Heart right ventricle (tissue), 16 donors: ENCODE measurements at regions not wholly inside any gene's neighbourhood (a gene's known extent, or its start where the extent isn't known, plus 50 kb on each side); places are given as distances from the start of the nearest gene placed in this dataset.

Experiments
- ATAC-seq, 8 donors: fragments of 200-7000 bp; cut with Tn5 transposase; one replicate each; pipeline ENCODE4 v1.9.1; 2020; ENCODE audit warnings: mild to moderate bottlenecking in 8 of 8, moderate library complexity in 8 of 8, moderate number of reproducible peaks in 1 of 8
- DNase-seq, 2 donors: peaks; one replicate each; pipeline ENCODE4 v3.0.0-alpha.2; 2020
- H3K27ac ChIP-seq, 10 donors: fragments of 200-600 bp; sonication (generic) in 2 of 10; one replicate each; pipeline versions ENCODE4 v1.5.0 to v1.8.0; 2020 to 2022; ENCODE audit warnings: mild to moderate bottlenecking in 3 of 10
- H3K27me3 ChIP-seq, 7 donors: fragments of 200-600 bp; one replicate each; pipeline ENCODE4 v1.8.0; 2021 to 2022; ENCODE audit warnings: mild to moderate bottlenecking in 2 of 7
- H3K36me3 ChIP-seq, 9 donors: fragments of 200-600 bp; sonication (generic) in 1 of 9; one replicate each; pipeline versions ENCODE4 v1.5.0 to v1.8.0; 2020 to 2022; ENCODE audit warnings: mild to moderate bottlenecking in 2 of 9
- H3K4me1 ChIP-seq, 9 donors: fragments of 200-600 bp; sonication (generic) in 1 of 9; one replicate each; pipeline versions ENCODE4 v1.5.0 to v1.8.0; 2020 to 2022; ENCODE audit warnings: mild to moderate bottlenecking in 4 of 9
- H3K4me3 ChIP-seq, 10 donors: fragments of 200-600 bp; sonication (generic) in 2 of 10; one replicate each; pipeline versions ENCODE4 v1.5.0 to v1.8.0; 2020 to 2022; ENCODE audit warnings: mild to moderate bottlenecking in 7 of 10, moderate library complexity in 2 of 10
- H3K9me3 ChIP-seq, 11 donors: fragments of 200-600 bp in 10 of 11; sonication (generic) in 2 of 11; one replicate each; pipeline versions ENCODE4 v1.5.0 to v1.8.0; 2013 to 2022; ENCODE audit warnings: mild to moderate bottlenecking in 2 of 11, control low read depth in 1 of 11, moderate library complexity in 1 of 11
- CTCF ChIP-seq, 9 donors: fragments of 200-600 bp; sonication (generic) in 2 of 9; IDR thresholded peaks; one replicate each; pipeline versions ENCODE4 v1.5.0 to v1.8.0; 2021 to 2022; ENCODE audit warnings: antibody characterized with exemption in 9 of 9, mild to moderate bottlenecking in 5 of 9, moderate library complexity in 1 of 9
- WGBS, 2 donors: extraction: QIAGEN DNeasy Blood & Tissue Kit; methylation state at CpG; one replicate each; pipeline ENCODE4 v1.1.7; 2013; ENCODE audit warnings: inconsistent platforms in 1 of 2; 5-methylcytosine and 5-hydroxymethylcytosine counted together
- intact Hi-C, 10 donors: fragments of 100-400 bp; cut with DNase I; formaldehyde crosslinking; loops; one replicate each; pipeline versions ENCODE4 v1.11.1 to v1.14.2; 2022
- donor health status: Arrhythmogenic right ventricular cardiomyopathy.
- donor health status: ischemic (EF 13 %, LVEDD 7.1; RV severe dilation, severe dysfunction).
- donor health status: healthy with polysubstance abuse.
- donor health status: DM: no; HTN: yes; CAD: no.
- donor health status: DM: no; HTN: no; CAD: no.
- donor health status: ischemic (EF 25% LVEDD 6.9; RV normal size, moderate dysfunction).
- donor health status: ischemic (EF 25% LVEDD 5.7; RV mildly dilated, moderate dysfunction).
- donor health status: healthy.
- donor health status: DM: yes; HTN: yes; CAD: no.
- donor health status: Ischemic cardiomyopathy.
- donor health status: ischemic (EF 35%, LVEDD 5.7; RV mildly dilated, moderate dysfunction).
- donor health status: nonischemic (EF 11% LVEDD 7.7; RV severe dilation, severe dysfunction).
- donor health status: DM: yes; HTN: yes; CAD: no.
- donor health status: PGD.
- donor health status: ischemic (EF 29% LVEDD 5.4; RV normal size, mild dysfunction).
- donor health status: nonischemic (EF 23%, LVEDD 6.1; RV moderate dilation, normal function).

DNA sequence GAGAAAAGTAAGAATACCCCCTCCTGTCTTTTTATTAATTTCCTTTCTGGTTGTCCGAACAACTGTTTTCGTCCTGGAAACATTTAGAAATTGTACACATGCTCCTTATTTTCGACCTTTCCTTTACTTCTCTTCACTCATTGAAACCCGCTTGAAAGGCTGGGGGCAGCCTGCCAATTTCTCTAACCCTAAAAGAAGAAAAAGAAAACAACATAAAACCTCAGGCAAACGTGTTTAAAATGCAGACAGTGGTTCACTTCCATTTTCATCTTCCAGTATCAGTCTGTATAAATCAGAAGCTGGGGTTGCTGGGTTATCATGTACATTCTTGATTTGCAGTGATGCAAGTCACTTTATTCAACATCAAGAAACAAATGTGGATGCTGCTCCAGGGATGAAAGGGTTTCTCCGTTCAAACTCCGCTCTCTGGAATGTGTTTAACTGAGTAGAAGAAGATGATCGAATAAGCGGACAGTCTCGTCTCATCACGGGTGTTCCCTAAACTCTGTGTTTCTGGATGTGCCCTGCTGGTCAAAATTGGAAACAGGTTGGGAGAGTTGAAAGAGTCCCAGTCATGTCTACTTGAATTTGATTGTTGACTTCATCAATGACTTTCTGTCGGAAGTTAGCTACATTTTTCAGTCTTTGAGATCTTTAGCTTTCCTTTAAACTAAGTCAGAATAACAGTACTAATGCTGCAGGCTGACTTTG is 1042.2 kb downstream of the BCL11B start:
- Histone ChIP-seq H3K27me3 (peaks cover 0 to 21% (median 0%) of the 10 kb centered on the region in 7 donors), H3K4me3 (no peak overlapping the region), H3K9me3 (no peaks in the 10 kb centered on the region), H3K27ac (no peak overlapping the region), H3K36me3 (no peaks in the 10 kb centered on the region), H3K4me1 (no peaks in the 10 kb centered on the region)
- 63 to 68% methylated on average over 12 of the region's 12 CpGs for WGBS, 2 donors
- intact Hi-C loops: no loop called here
- ATAC-seq: no peak
- no peak for TF ChIP-seq CTCF (IDR thresholded peaks at IDR 0.05)
- DNase-seq: no peak

GRCh38 chr14:98230411-98230810 is 1041.6 kb downstream of the BCL11B start:
- Histone ChIP-seq H3K9me3 (no peaks in the 10 kb centered on the region), H3K36me3 (no peaks in the 10 kb centered on the region), H3K27me3 (peaks cover 0 to 21% (median 0%) of the 10 kb centered on the region in 7 donors), H3K27ac (no peak overlapping the region), H3K4me1 (no peaks in the 10 kb centered on the region), H3K4me3 (no peak overlapping the region)
- TF ChIP-seq CTCF (IDR thresholded peaks at IDR 0.05): no peak
- intact Hi-C loops: no loop called here
- ATAC-seq (no peak), DNase-seq (no peak)
- WGBS, 2 donors: 65 to 67% methylated on average over 7 of the region's 7 CpGs

- intact Hi-C loops: no loop called here
- 80 to 88% methylated on average over 2 of the region's 2 CpGs for WGBS, 2 donors
- DNase-seq (no peak), ATAC-seq (no peak)
- Histone ChIP-seq H3K36me3 (no peaks in the 10 kb centered on the region), H3K4me1 (no peaks in the 10 kb centered on the region), H3K9me3 (no peaks in the 10 kb centered on the region), H3K27ac (no peak overlapping the region), H3K27me3 (peaks cover 0 to 21% (median 0%) of the 10 kb centered on the region in 7 donors), H3K4me3 (no peak overlapping the region)
- TF ChIP-seq CTCF (IDR thresholded peaks at IDR 0.05): no peak
Measured at GRCh38 chr14:98231210-98231609, 1040.8 kb downstream of the BCL11B start.

DNA sequence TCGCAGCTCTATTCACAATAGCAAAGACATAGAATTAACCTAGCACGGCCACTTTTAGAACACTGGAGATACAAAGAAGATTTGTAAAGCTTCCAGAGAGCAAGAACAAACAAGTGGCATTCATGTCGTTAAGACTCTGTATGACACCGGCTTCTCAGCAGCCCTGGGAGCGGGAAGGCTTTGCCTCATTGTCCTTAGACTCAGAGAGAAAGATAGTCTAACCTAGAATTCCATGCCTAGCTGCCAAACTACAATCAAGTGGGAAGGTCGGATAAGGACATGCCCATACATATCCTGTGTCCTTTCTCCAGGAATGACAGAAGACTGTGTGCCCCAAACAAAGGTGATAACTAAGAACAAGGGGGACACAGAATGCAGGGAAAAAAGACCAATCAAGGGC is 1038.3 kb downstream of the BCL11B start:
- no peak overlapping the region for H3K4me3 ChIP-seq
- peaks cover 0 to 21% (median 0%) of the 10 kb centered on the region in 7 donors for H3K27me3 ChIP-seq
- no peak overlapping the region for H3K27ac ChIP-seq
- no peaks in the 10 kb centered on the region for H3K36me3 ChIP-seq
- H3K9me3 ChIP-seq: no peaks in the 10 kb centered on the region
- 65 to 67% methylated on average over 6 of the region's 6 CpGs for WGBS, 2 donors
- no peak for ATAC-seq
- no peak for DNase-seq
- TF ChIP-seq CTCF (IDR thresholded peaks at IDR 0.05): no peak
- H3K4me1 ChIP-seq: no peaks in the 10 kb centered on the region
- intact Hi-C loops: no loop called here
